Amniotic epithelial cell (primary cell): ENCODE measurements at regions not wholly inside any gene's neighbourhood (a gene's known extent, or its start where the extent isn't known, plus 50 kb on each side); places are given as distances from the start of the nearest gene placed in this dataset.
"Not testable (repeated sequence)": the region's sequence is repeated elsewhere in the genome, so short reads cannot be mapped to it uniquely, and the experiment has no call there.

Source experiments
- DNase-seq: peaks from one replicate; pipeline ENCODE4 v3.0.0-alpha.2; 2010; ENCODE audit warnings: low read depth

DNA sequence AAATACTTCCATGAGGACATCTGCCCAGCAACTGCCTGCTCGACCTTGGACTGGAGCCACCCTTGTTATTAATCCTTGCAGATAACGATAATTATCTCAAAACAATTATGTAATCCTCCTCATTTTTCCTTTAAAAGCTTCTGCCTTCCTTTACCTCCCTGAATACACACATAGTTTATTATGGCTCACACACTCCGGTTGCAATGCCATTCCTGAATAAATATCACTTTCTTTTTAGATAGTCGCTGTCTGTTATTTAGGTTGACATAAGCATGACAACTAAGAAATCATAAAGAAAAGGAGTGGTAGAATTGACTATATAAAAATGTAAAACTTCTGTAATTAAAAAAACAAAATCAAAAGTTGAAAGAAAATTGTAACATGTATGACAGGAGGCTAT lies 64.8 kb downstream of the B4GALT7 start:
- DNase-seq = peak; percentile 42

DNA sequence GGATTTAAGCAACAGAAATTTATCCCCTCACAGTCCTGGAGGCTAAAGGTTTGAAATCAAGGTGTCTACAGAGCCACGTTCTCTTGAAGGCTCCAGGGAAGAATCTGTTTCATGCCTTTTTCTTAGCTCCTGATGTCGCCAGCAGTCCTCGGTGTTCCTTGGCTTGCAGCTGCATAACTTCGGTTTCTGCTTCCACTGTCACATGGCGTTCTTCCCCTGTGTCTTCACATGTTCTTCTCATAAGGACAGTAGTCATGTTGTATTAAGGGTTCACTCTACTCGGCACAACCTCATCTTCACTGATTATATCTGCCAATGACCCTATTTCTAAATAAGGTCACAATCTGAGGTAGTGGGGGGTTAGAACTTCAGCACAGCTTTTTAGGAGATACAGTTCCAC lies 65.2 kb downstream of the B4GALT7 start:
- not testable (repeated sequence) for DNase-seq

DNA sequence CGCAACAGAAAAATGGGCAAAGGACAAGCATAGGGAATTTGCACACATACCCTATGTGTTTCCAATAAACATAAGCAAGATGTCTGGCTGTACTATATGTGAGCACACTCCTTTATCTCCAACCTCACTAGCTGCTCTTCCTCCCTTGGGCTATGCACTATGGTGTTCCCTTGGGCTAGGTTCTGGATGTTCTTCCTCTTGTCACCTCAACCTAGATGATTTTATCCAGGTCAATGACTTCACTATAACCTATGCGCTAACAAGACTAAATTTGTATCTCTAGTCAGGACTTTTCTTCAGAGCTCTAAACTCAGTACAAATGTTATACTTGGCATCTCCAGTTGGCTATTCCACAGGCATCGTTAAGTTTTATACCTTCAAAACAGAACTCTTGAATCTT lies 66.0 kb downstream of the B4GALT7 start:
- DNase-seq = not testable (repeated sequence)

DNA sequence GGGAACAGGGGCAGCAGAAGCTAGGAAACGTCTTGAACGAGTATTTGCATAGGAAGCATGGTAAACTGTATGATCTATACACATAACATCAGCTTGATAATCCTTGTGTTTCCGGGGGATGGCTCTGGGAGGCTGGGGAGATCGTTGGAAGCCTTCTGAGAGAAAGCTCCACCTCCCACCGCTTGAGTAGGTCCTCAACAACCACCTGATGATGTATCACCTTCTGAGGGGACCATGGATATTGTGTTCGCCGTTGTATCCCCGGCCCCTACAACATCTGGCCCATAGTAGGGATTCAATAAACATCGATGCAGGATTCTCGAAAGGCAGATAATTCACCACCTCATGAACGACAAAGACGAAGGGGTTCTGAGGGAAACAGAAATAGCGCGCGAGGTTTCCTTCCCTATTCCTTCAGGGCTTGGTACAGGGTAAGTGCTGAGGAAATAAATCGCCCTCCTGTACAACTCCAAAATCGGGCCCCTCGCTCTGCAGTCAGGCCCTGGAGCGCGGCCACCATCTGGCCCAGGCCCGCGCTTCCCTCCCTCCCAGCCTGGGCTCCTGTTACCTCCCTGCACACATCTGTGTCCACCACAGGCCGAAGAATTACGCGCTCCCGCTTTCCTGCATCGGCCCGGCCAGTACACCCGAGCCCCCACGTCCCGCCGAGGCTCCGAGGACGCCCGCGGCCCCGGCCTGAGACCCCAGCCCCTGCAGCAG lies 71.3 kb downstream of the B4GALT7 start:
- not testable (repeated sequence) for DNase-seq

DNA sequence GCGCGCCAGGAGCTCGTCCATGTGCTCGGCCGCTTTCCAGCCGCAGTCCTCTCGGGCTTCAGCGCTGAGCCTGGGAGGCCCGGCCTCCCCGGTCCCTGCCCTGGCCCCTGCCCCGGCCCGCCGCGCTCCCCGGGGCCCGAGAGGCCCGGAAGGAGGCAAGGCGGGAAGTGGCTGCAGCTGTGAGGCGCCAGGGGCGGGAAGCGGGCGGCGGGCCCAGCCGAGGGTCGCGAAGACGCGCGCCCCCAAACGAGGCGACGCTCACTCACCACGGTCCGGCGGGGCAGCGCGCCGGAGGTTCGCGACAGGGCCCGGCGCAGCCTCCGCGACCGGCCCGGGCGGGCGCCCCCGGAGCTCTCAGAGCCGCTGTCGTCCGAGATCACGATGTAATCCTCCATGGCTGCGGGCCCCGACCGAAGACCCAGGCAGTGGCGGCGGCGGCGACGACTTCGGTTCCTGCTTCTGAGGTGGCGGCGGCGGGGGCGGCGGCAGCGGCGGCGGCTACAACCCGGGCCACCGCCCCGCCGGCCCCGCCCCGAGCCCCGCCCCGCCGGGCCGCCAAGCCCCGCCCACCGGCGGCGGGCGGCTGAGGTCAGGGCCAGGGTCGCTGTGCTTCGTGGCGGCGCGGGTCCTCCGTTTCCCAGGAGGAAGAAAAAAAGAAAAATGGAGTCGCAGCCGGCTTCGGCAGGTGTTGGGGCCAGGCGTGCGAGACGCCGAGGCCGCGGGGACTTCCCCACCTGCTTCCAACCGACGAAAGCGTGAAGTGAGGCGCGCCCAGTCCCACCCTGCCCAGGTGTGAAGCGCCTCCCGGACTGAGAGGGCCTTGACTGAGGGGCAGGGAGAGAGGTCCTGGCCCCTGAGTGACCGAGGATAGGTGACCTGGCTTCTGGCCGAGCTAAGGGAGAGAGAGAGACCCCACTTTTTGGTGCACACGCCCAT lies 72.1 kb downstream of the B4GALT7 start:
- not testable (repeated sequence) for DNase-seq
